HG03108 (cell line): ENCODE measurements at regions not wholly inside any gene's neighbourhood (a gene's known extent, or its start where the extent isn't known, plus 50 kb on each side); places are given as distances from the start of the nearest gene placed in this dataset.

Experiments
- ATAC-seq: cut with Tn5 transposase; IDR thresholded peaks from one replicate; pipeline ENCODE4 v1.9.1; 2021; ENCODE audit warnings: moderate library complexity; ENCODE audit not compliant: unreplicated experiment

DNA sequence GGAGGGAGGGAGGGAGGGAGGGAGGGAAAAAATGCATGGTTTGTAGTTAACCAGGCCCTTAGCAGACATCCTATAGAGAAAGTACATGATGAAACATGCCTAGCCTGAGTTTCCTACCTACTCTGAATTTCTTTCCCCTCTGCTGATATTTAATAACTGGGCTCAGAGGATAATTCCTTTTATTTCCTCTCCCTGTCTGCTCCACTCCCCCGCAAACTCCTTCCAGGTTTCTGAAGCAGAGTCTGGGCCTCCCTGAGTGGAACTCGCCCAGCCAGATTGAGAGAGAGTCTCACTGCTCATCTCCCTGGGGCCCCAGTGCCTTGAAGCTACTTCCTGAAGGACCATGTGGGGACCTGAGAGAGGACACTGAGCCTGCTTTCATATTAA lies 111.9 kb upstream of the SLC44A3 start:
- no peak for ATAC-seq

- no peak for ATAC-seq
These were observed 112.5 kb upstream of the SLC44A3 start for GRCh38 chr1:94707321-94708298.

DNA sequence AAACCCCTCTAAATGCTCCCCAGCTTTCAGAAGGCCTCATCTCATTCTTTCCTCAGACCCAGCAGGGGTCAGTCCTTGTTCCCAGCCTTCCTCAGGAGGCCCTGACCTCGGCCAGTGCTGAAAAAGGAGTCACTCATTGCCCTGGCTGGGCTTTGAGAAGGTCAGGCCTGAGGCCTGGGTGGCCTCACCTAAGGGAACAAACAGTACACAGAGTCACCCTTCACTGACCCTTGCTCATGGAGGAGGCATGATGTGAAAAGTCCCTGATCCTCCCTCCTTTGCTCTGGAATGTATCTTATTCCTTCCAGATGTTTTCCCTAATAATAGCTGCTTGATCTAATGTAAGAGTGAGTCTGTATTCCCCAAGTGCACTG lies 117.7 kb upstream of the SLC44A3 start:
- no peak for ATAC-seq

- no peak for ATAC-seq
These were observed 118.2 kb upstream of the SLC44A3 start for GRCh38 chr1:94701796-94702441.

DNA sequence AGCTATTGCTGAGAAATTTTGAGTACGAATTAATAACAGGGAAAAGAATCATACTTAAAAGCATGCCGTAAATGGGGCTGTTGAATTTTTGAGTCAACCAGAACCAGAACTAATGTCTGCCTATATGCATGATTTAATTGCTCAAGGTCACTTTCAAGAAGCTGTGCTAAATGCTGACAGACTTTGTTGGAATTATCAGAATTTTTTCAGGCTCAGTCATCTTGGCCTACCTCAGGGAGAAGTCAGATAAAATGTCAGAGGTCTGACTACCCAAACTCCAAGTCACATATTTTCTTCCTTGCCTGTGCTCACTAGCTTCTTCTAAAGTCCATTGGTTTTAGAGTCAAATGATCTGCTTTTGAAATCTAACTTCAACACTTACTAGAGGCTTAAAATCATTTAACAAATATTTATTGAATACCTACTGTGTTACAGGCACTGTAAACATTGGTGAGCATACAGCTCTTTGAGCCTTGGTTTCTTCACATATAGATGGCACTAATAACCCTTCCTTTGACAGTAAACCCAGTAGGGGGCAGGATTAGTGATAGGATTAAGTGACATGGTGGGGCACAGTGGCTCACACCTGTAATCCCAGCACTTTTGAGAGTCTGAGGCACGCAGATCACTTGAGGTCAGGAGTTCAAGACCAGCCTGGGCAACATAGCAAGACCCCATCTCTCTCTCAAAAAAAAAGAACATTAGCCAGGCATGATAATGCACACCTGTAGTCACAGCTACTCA lies 121.2 kb upstream of the SLC44A3 start:
- no peak for ATAC-seq

DNA sequence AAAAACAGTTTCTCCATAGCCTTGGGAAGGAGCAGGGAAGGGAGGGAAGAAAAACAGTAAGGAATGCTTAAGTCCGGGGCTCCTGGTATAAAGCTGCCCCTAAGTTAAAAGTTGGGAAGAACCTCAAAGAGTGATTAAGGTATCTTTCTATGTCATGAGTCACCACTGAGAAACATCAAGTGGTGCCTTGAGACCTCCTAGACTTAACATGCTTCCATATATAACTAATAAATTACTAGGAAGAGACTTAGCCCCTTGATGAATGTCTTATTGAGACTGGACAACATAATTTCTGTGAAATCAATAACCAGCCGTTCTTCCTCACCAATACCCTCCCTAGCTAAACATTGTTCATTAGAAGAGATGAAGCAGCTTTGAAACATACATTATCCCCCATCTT lies 121.8 kb upstream of the SLC44A3 start:
- ATAC-seq: no peak

DNA sequence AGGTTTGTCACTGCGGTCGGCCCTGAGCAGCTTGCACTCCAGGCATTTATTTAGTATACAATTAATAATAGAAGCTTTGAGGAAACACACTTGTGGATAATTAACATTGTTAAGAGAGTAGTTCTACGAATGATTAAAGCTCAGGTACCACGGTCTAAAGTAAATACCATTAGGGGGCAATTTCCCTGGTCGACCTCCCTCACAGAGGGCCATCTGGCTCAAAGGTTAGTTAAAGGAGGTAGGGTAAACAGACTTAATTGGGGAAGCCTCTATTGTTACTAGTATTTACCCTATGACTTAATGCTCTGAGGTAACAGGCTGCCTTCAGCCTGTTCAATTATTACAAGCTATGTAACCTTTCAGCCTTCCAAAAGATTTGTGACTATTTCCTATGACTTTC lies 122.3 kb upstream of the SLC44A3 start:
- ATAC-seq: no peak

- ATAC-seq: no peak
These were observed 125.8 kb upstream of the SLC44A3 start for GRCh38 chr1:94694226-94694915.

- no peak for ATAC-seq
These were observed 126.7 kb upstream of the SLC44A3 start for GRCh38 chr1:94693435-94693834.

DNA sequence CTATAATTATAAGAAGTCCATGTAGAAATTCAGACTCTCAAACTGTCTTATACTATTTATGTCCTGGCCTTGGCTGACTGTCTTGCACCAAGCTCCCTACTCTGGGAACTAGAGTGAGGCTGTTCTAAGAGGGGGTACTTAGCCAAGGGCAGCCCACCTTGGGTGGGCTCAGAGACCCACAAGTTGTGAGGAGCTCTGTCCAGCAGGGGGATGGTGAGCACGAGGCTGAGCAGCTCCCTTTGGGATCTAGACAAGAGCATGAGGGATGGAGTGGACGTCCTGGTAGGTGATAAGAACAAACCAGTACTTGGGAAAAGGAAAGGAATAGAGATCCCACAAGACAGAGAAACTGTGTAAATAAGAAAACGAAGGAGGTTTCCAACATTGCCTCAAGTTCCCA lies 127.1 kb upstream of the SLC44A3 start:
- ATAC-seq: no peak

GRCh38 chr1:94688646-94689045 lies 131.5 kb upstream of the SLC44A3 start:
- ATAC-seq: no peak

DNA sequence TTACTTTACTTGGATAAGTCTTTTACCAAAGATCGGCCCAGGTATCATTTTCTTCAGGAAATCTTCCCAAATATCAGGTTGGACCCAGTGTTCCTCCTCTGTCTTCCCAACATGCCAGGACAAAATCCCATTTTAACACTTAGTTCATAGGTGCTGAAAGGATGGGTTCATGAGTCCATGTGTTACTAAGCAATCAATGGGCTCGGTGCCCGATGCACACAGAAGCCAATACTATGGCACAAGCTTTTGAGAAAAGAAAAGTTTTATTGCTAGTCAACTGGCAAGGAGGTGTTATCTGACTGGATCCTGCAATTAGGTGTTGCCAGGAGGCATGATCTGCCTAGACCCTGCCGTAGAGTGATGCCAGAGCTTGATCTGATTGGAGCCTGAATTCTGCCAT lies 133.3 kb upstream of the SLC44A3 start:
- no peak for ATAC-seq

DNA sequence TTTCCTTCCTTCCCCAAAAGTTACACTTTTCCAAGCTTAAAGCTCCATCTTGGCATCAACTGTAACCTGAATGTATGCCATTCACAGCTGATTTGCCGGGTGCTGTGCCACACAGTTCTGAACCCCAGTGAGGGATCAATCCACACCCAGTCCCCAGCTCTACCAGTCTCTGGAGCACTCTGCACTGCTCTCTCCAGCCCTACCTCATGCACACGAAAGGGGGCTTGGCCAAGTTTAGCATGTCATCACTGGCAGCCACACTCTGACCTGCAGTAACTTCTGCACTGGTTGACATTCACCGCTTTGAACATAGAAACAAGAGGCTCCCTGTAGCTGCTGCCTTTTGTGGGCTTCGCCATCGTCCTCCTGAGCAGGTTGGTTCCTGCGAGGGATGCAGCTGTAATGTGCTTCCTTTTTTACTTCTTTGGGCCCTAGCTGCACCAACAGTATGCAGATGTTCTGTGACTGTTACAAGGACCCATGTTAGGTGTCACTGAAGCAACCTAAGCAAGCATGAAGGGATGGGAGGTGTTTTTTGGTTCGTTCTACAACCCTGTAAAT lies 135.4 kb upstream of the SLC44A3 start:
- ATAC-seq: no peak

DNA sequence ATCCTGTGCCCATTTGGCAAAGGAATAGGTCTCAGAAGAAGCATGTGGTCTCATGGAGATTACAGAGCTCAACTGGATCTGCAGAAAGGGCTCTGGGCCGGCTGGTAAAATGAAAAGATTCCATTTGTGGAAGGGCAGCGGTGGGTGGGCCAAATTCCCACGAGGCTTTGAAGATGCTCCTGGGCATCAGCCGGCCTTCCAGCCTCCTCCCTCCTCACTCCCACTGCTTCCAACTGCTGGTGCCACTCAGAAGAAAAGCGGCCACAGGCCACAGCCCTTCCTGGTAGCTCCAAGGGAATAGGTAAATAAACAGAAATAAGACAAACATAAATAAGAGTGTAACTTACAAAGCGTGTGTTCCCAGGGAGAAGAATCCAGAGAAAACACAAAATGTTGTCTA lies 136.3 kb upstream of the SLC44A3 start:
- no peak for ATAC-seq

- ATAC-seq: no peak
These were observed 138.4 kb upstream of the F3 start for GRCh38 chr1:94680039-94680377.

DNA sequence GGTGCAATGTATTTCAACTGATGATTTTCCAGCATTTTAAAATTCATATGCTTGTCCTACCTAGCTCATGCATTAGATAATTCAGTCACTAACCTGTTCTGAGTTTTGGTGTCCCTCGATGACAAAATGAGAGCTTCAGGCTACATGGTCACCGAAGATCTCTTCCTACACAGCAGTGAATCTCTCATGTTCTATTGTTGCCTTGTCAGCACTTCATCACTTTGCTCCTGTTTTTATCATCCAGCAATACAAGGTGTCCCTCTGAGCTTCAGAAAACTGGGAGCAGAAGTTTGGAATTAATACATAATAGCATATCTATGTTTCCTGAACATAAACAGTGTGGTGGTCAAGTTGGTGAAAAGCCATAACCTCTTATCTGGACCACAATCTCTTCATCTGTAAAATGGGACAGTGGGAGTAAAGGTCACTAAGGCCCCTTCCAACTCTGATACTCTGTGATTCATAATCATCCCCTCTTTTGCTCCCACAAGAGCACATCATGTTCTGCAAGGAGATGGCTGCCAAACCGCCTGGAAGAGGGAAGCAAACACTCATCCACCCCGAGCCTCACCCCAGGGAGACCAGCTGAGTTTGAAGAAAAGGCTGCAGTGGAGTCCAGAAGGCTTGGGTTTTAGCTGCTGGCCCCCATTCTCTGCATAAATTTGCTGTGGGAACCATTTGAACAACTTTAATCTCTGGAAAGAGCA lies 137.9 kb upstream of the F3 start:
- ATAC-seq: no peak

- ATAC-seq: no peak
These were observed 136.8 kb upstream of the F3 start for GRCh38 chr1:94678202-94678848.

DNA sequence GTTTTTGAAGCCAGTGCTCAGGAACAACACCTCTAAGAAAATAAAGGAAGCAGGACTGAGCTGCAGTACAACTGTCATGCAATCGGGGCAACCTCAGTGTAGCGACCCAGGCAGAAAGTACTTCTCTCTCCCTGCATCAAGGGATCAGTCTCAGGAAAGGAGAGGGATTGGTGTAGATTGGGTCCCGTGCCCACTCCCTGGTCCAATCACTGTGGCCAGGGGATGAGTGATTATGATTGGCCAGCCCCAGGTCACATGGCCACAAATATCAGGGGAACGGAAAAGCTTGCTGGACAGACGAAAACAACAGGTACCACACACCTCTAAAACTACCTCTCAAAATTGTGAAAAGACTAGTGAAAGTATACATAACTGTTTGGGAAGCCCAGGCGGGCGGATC lies 136.2 kb upstream of the F3 start:
- no peak for ATAC-seq

- no peak for ATAC-seq
These were observed 135.5 kb upstream of the F3 start for GRCh38 chr1:94677087-94677486.

GRCh38 chr1:94676686-94677085 lies 135.1 kb upstream of the F3 start:
- no peak for ATAC-seq
